HG03460 (cell line): ENCODE measurements at regions not wholly inside any gene's neighbourhood (a gene's known extent, or its start where the extent isn't known, plus 50 kb on each side); places are given as distances from the start of the nearest gene placed in this dataset.

Source experiments
- ATAC-seq: cut with Tn5 transposase; IDR thresholded peaks from one replicate; pipeline ENCODE4 v1.9.1; 2021; ENCODE audit not compliant: unreplicated experiment

DNA sequence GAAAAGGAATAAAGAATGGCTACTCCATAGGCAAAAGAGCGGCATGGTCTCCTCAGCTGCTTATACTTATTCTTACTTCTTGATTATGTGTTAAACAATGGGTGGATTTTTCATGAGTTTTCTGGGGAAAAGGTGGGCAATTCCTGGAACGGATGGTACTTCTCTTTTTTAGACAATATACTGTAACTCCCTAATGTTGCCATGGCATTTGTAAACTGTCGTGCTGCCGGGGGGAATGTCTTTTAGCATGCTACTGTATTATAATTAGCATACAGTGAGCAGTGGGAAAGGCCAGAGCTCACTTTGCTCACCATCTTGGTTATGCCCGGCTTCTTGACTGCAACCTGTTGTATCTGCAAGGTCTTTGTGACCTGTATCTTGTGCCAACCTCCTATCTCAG, 372.1 kb upstream of the AKR1E2 start:
- ATAC-seq = no peak

GRCh38 chr10:4453276-4453675, 372.7 kb upstream of the AKR1E2 start:
- ATAC-seq = no peak

- ATAC-seq = no peak
Observed at GRCh38 chr10:4450981-4451908, 374.8 kb upstream of the AKR1E2 start.

GRCh38 chr10:4450169-4450568, 375.8 kb upstream of the AKR1E2 start:
- no peak for ATAC-seq

DNA sequence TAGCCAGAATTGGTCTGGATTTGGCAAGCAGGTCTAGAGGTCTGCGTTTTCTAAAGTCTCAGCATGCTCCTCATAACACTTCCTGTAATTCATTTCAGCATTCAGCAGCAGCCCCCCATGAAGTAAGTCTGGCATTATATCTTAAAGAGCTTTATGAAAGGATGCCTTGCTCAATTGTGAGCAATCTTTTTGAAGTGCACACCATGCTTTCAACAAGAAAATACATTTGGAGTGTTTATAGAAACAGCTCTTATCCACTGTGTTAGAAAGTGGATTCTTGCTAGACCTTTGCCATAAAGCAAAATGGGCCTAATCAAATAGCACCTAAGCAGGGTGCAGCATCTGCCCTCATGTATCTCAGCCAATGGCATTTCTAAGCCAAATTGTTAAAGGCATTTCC, 378.0 kb upstream of the AKR1E2 start:
- no peak for ATAC-seq

- ATAC-seq = no peak
Observed at GRCh38 chr10:4443419-4443818, 382.6 kb upstream of the AKR1E2 start.

DNA sequence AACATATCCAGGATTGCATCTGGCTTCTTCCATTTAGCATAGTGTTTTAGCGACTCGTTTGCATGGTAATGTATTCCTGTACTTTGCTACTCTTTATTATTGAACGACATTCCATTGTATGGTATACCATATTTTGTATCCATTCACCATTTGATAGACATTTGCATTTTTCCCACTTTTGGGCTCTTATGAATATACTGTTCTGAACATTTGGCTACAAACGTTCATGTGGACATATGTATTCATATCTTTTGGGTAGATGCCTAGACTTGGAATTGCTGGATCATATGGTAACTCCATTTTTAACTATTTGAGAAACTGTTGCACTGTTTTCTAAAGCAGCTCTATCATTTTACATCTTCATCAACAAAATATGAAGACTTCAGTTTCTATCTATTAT, 383.7 kb upstream of the AKR1E2 start:
- ATAC-seq = no peak

GRCh38 chr10:4440260-4440659, 385.7 kb upstream of the AKR1E2 start:
- ATAC-seq = no peak

GRCh38 chr10:4437791-4438190, 388.2 kb upstream of the AKR1E2 start:
- no peak for ATAC-seq

- ATAC-seq = no peak
Observed at GRCh38 chr10:4437061-4437460, 388.9 kb upstream of the AKR1E2 start.

DNA sequence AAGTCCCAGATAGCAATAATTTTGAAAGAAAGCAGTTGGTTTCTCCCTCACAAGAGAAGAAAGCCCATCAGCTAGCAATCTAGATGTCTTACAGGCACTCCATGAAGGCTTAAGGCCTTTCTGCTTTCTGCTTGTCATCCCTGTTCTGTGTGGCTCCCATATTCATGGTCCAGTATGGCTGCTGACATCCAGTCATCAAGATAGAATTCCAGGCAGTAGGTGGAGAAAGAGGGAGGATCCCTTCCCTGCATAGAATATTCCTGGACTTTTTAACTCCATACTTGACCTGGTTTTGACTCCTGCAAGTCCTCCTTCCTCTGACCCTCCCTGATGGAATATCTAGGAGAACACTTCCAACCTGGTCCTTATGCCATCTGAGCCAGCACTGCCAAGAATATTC, 389.9 kb upstream of the AKR1E2 start:
- ATAC-seq = no peak

DNA sequence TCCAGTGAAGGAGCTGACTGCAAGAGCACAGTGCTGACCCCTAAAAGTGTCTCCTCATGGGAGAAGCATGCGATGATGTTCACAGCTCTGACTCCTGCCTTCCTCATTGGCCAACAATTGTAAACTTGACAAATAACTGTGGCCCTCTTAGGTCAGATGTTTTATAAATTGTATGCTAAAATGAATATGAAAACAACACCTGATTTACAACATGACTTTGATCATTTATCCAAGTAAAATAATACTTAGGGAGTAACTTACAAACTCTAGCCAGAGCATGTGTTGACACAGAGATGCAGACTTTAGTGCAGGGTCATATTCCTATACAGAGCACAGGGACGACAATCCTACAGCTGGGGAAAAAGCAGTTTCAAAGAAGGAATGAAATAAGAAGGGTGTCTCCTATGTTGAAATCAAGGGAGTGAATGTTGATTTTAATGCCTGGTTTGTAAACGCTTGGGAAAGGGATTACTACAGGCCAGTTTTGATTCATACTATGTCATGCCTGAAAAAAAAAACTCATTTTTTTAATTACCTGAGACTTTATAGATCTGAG, 391.4 kb upstream of the AKR1E2 start:
- ATAC-seq = no peak

DNA sequence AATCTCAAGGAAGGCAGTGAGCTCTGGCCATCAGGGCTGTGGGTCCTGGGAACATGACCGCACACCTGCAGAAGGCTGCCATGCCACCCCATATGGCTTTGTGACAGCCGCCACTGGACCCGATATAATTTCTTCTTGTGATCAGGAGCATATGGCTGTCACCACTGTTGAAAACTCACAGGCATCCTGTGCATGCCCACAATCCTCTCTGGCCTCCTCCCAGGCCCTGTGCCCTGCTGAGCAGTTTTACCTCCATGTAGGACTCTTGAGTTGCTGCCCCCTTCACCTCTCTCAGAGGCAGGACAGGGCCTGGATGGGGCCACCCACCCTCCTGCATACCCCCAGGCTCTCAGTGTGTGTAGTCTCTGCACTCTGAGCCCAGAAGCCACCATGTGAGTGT, 391.9 kb upstream of the AKR1E2 start:
- ATAC-seq = no peak

GRCh38 chr10:4431114-4431863, 394.7 kb upstream of the AKR1E2 start:
- ATAC-seq = no peak

- ATAC-seq = no peak
Observed at GRCh38 chr10:4429571-4429970, 396.4 kb upstream of the AKR1E2 start.

GRCh38 chr10:4427532-4427931, 398.5 kb upstream of the AKR1E2 start:
- ATAC-seq = no peak

GRCh38 chr10:4426866-4427265, 399.1 kb upstream of the AKR1E2 start:
- ATAC-seq = no peak

- ATAC-seq = no peak
Observed at GRCh38 chr10:4409319-4409718, 416.7 kb upstream of the AKR1E2 start.

DNA sequence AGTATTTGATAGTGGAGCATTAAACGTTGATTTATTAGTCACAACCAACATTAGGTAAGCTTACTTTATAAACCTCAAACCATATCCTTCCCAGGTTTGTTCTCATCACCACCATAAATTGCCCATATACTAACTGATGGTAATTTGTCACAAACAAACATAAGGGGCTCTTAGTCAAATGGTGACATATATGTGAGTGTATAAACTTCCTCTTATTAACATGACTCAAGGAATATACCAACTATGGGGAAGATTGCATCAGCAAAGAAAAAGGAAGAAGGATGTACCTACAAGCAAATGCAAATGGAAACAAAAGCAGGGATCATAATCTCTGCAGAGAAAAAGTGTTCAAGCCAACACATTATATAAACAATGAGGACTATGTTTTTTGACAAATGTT, 418.2 kb upstream of the AKR1E2 start:
- no peak for ATAC-seq

GRCh38 chr10:4405828-4406227, 420.2 kb upstream of the AKR1E2 start:
- no peak for ATAC-seq

DNA sequence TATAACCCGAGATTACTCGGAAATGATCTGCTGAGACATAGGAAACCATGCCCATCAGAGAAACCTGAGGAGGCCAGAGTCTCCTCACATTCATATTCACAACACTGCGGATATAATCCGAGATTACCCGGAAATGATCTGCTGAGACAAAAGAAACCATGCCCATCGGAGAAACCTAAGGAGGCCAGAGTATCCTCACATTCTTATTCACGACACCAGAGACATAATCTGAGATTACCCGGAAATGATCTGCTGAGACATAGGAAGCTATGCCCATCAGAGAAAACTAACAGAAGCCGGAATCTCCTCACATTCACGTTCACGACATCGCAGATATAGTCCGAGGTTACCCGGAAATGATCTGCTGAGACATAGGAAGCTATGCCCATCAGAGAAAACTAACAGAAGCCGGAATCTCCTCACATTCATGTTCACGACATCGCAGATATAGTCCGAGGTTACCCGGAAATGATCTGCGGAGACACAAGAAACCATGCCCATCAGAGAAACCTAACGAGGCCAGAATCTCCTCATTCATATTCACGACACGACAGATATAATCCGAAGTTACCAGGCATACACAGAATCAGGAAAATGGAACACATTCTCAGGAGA, 422.3 kb upstream of the AKR1E2 start:
- ATAC-seq = no peak
